ENCODE measurements at regions not wholly inside any gene's neighbourhood (a gene's known extent, or its start where the extent isn't known, plus 50 kb on each side); places are given as distances from the start of the nearest gene placed in this dataset.

- DNase-seq (ENCODE audit: low spot score) = no peak
- TF ChIP-seq EZH2 (IDR thresholded peaks at IDR 0.05; ENCODE audit: borderline replicate concordance) (no peak), EZH2phosphoT487 (IDR thresholded peaks at IDR 0.05; ENCODE audit: low read depth, severe bottlenecking, unreplicated experiment) (no peak)
- TF ChIP-seq, protein P1, sequence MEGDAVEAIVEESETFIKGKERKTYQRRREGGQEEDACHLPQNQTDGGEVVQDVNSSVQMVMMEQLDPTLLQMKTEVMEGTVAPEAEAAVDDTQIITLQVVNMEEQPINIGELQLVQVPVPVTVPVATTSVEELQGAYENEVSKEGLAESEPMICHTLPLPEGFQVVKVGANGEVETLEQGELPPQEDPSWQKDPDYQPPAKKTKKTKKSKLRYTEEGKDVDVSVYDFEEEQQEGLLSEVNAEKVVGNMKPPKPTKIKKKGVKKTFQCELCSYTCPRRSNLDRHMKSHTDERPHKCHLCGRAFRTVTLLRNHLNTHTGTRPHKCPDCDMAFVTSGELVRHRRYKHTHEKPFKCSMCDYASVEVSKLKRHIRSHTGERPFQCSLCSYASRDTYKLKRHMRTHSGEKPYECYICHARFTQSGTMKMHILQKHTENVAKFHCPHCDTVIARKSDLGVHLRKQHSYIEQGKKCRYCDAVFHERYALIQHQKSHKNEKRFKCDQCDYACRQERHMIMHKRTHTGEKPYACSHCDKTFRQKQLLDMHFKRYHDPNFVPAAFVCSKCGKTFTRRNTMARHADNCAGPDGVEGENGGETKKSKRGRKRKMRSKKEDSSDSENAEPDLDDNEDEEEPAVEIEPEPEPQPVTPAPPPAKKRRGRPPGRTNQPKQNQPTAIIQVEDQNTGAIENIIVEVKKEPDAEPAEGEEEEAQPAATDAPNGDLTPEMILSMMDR (IDR thresholded peaks at IDR 0.05; ENCODE audit: poor library complexity) = no peak
- Histone ChIP-seq H3K4me1 (ENCODE audit: insufficient read depth) (no peaks in the 10 kb centered on the region), H3K4me3 (no peak overlapping the region), H3K79me2 (no peaks in the 10 kb centered on the region), H3K27me3 (no peaks in the 10 kb centered on the region), H3K9me2 (replicated peaks; ENCODE audit: insufficient read depth) (no peaks in the 10 kb centered on the region), H2AFZ (no peak overlapping the region), H3K27ac (no peak overlapping the region), H4K20me1 (ENCODE audit: insufficient read depth, poor library complexity, severe bottlenecking) (no peaks in the 10 kb centered on the region), H3K4me2 (no peak overlapping the region), H3K9me3 (ENCODE audit: low read depth) (no peaks in the 10 kb centered on the region), H3K36me3 (replicated peaks; ENCODE audit: insufficient read depth, low read depth) (no peaks in the 10 kb centered on the region)
- 52% methylated on average over 3 of the region's 3 CpGs for WGBS (ENCODE audit: low lambda C conversion rate, missing lambda C conversion rate)
Measured at GRCh38 chr15:38080651-38081275, 146.3 kb downstream of the TMCO5A start.

DNA sequence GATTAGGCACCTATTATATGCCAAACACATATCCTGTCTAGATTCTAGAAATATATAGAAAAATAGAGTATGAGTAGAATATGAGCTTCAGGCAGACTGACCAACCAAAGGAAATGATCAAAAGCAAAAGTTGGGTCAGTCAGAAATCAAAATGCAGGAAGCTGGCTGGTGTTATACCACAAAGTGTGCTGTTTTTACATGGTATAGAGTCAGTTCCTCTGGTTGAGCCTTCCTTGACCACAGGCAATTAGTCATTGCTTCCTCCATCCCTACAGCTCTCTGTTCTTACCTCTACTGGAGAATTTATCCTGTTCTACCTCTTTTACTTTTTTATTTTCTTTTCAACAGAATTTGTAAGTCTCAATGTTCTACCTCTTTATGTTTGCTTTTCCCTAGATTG lies 149.8 kb downstream of the TMCO5A start:
- H3K9me2 ChIP-seq (replicated peaks; ENCODE audit: insufficient read depth) = no peaks in the 10 kb centered on the region
- no peak overlapping the region for H3K4me3 ChIP-seq
- TF ChIP-seq, protein P1 (IDR thresholded peaks at IDR 0.05; ENCODE audit: poor library complexity) = no peak
- no peak for TF ChIP-seq EZH2phosphoT487 (IDR thresholded peaks at IDR 0.05; ENCODE audit: low read depth, severe bottlenecking, unreplicated experiment)
- TF ChIP-seq EZH2 (IDR thresholded peaks at IDR 0.05; ENCODE audit: borderline replicate concordance) = no peak
- H3K27me3 ChIP-seq = no peaks in the 10 kb centered on the region
- no peak overlapping the region for H3K27ac ChIP-seq
- H3K4me2 ChIP-seq = no peak overlapping the region
- no peaks in the 10 kb centered on the region for H3K4me1 ChIP-seq (ENCODE audit: insufficient read depth)
- H3K79me2 ChIP-seq = no peaks in the 10 kb centered on the region
- DNase-seq (ENCODE audit: low spot score) = no peak
- H3K9me3 ChIP-seq (ENCODE audit: low read depth) = no peaks in the 10 kb centered on the region
- H4K20me1 ChIP-seq (ENCODE audit: insufficient read depth, poor library complexity, severe bottlenecking) = no peaks in the 10 kb centered on the region
- H3K36me3 ChIP-seq (replicated peaks; ENCODE audit: insufficient read depth, low read depth) = no peaks in the 10 kb centered on the region
- H2AFZ ChIP-seq = no peak overlapping the region

DNA sequence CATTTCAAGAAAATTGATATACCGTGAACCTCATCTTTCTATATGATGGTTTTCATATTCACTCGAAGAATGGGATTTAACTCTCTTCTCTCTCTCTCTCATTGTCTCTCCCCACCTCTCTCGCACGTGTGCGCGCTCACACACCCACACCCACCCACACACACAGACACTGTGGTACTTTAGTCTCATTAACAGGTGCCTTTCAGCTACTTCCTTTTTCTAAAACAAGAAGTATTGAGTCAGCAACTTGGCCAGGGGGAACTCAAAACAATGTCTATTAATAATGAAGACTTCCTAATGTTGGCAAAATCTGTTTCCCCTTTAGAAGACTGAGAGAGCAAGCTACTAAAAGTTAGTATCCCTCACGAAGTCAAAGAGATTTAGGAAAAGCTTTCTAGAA lies 150.7 kb downstream of the TMCO5A start:
- Histone ChIP-seq H3K9me2 (replicated peaks; ENCODE audit: insufficient read depth) (no peaks in the 10 kb centered on the region), H3K79me2 (no peaks in the 10 kb centered on the region), H3K36me3 (replicated peaks; ENCODE audit: insufficient read depth, low read depth) (no peaks in the 10 kb centered on the region), H2AFZ (no peak overlapping the region), H4K20me1 (ENCODE audit: insufficient read depth, poor library complexity, severe bottlenecking) (no peaks in the 10 kb centered on the region), H3K4me1 (ENCODE audit: insufficient read depth) (no peaks in the 10 kb centered on the region), H3K4me2 (no peak overlapping the region), H3K27me3 (no peaks in the 10 kb centered on the region), H3K9me3 (ENCODE audit: low read depth) (no peaks in the 10 kb centered on the region), H3K27ac (no peak overlapping the region), H3K4me3 (no peak overlapping the region)
- TF ChIP-seq, protein P1 (IDR thresholded peaks at IDR 0.05; ENCODE audit: poor library complexity) = no peak
- TF ChIP-seq EZH2 (IDR thresholded peaks at IDR 0.05; ENCODE audit: borderline replicate concordance) (no peak), EZH2phosphoT487 (IDR thresholded peaks at IDR 0.05; ENCODE audit: low read depth, severe bottlenecking, unreplicated experiment) (no peak)
- 91% methylated on average over 7 of the region's 7 CpGs for WGBS (ENCODE audit: low lambda C conversion rate, missing lambda C conversion rate)
- no peak for DNase-seq (ENCODE audit: low spot score)
